ENCODE measurements at regions not wholly inside any gene's neighbourhood (a gene's known extent, or its start where the extent isn't known, plus 50 kb on each side); places are given as distances from the start of the nearest gene placed in this dataset.

- TF ChIP-seq, protein P1, sequence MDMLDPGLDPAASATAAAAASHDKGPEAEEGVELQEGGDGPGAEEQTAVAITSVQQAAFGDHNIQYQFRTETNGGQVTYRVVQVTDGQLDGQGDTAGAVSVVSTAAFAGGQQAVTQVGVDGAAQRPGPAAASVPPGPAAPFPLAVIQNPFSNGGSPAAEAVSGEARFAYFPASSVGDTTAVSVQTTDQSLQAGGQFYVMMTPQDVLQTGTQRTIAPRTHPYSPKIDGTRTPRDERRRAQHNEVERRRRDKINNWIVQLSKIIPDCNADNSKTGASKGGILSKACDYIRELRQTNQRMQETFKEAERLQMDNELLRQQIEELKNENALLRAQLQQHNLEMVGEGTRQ (IDR thresholded peaks at IDR 0.05; ENCODE audit: borderline replicate concordance, low read depth, low read length) = no peak
- TF ChIP-seq RXRA (IDR thresholded peaks at IDR 0.05; ENCODE audit: borderline replicate concordance, low read depth) = no peak
Observed at GRCh38 chr10:14399641-14400040, 68.9 kb upstream of the FRMD4A start (continued).

GRCh38 chr10:14397066-14397465, 66.3 kb upstream of the FRMD4A start:
- H3K4me3 ChIP-seq (ENCODE audit: low read depth in 2 of 2, low read length in 1 of 2) = no peak overlapping the region
- peaks cover 8% of the 10 kb centered on the region for H3F3A ChIP-seq (replicated peaks; ENCODE audit: insufficient read depth)
- no peaks in the 10 kb centered on the region for H3K27me3 ChIP-seq (ENCODE audit: insufficient read depth)
- 28% methylated on average over 9 of the region's 9 CpGs for WGBS (ENCODE audit: low lambda C conversion rate)
- peaks cover 0 to 10% of the 10 kb centered on the region in 2 experiments; a peak in 1 of 4 replicates for H3K4me1 ChIP-seq (ENCODE audit: control insufficient read depth in 1 of 2, insufficient read depth in 2 of 2, low read depth in 1 of 2, low read length in 1 of 2)
- H3K27ac ChIP-seq (ENCODE audit: low read depth in 2 of 2, low read length in 1 of 2) = peak overlapping the region in 1 of 2 experiments; percentile 75; a peak in 3 of 4 replicates
- POLR2A ChIA-PET = no interaction called here
- CTCF ChIA-PET = interaction anchor here (0.6 to 1.9 kb wide), 11 partner anchors 9 to 202 kb away, joined by 3 to 9 read pairs (median 3); no protein-coding TSS in a partner anchor
- H3K36me3 ChIP-seq (replicated peaks in 1 of 2; ENCODE audit: control insufficient read depth in 1 of 2, insufficient read depth in 2 of 2, low read length in 1 of 2) = no peaks in the 10 kb centered on the region
- no peaks in the 10 kb centered on the region for H3K9me3 ChIP-seq
- no peaks in the 10 kb centered on the region for H3K79me2 ChIP-seq (ENCODE audit: insufficient read depth)
- DNase-seq = peak; percentile 9
- H3K4me2 ChIP-seq = no peak overlapping the region
- H4K20me1 ChIP-seq (ENCODE audit: insufficient read depth) = no peaks in the 10 kb centered on the region
- peak overlapping the region; percentile 40; the same call in 1 of the 2 replicates for H3K9ac ChIP-seq
- no peak overlapping the region for H2AFZ ChIP-seq (ENCODE audit: low read depth)
- no peaks in the 10 kb centered on the region for H3K9me2 ChIP-seq
- TF ChIP-seq REST (IDR thresholded peaks at IDR 0.05; ENCODE audit: low read depth, low read length) (no peak), FOSL2 (IDR thresholded peaks at IDR 0.05; ENCODE audit: borderline replicate concordance, low read depth) (peak; percentile 82; the same call in 1 of the 2 replicates), YY1 (IDR thresholded peaks at IDR 0.05; ENCODE audit: low read depth) (peak; percentile 70; the same call in 1 of the 2 replicates), USF1 (IDR thresholded peaks at IDR 0.05; ENCODE audit: borderline replicate concordance, low read depth) (no peak), NRF1 (IDR thresholded peaks at IDR 0.05; ENCODE audit: low read depth, low read length) (no peak), MEF2A (IDR thresholded peaks at IDR 0.05; ENCODE audit: borderline replicate concordance, low read depth) (no peak), TAF1 (IDR thresholded peaks at IDR 0.05; ENCODE audit: borderline replicate concordance, low read depth, low read length) (no peak), FOXJ3 (CRISPR knock-in tag; IDR thresholded peaks at IDR 0.05) (no peak), GATA2 (CRISPR knock-in tag; IDR thresholded peaks at IDR 0.05) (no peak), EP300 (IDR thresholded peaks at IDR 0.05; ENCODE audit: borderline replicate concordance in 1 of 2, low read depth in 1 of 2, low read length in 1 of 2) (peak in 1 of 2 experiments; percentile 55; a peak in 1 of 4 replicates), SMC3 (IDR thresholded peaks at IDR 0.05; ENCODE audit: low read depth, low read length) (no peak), NFIC (IDR thresholded peaks at IDR 0.05; ENCODE audit: borderline replicate concordance) (peak; percentile 51), RXRA (IDR thresholded peaks at IDR 0.05; ENCODE audit: borderline replicate concordance, low read depth) (no peak), RCOR1 (IDR thresholded peaks at IDR 0.05; ENCODE audit: low read length) (no peak), RFX5 (IDR thresholded peaks at IDR 0.05; ENCODE audit: low read length) (no peak), EZH2phosphoT487 (IDR thresholded peaks at IDR 0.05; ENCODE audit: borderline replicate concordance, low read depth) (no peak), JUND (IDR thresholded peaks at IDR 0.05) (peak; percentile 93), GABPA (IDR thresholded peaks at IDR 0.05; ENCODE audit: low read depth) (no peak), FOXM1 (IDR thresholded peaks at IDR 0.05; ENCODE audit: low read depth) (0 out of 2 replicates have a peak, but pooled peaks have one; percentile 35), SIN3A (IDR thresholded peaks at IDR 0.05; ENCODE audit: borderline replicate concordance, low read depth, low read length) (no peak)
- TF ChIP-seq, protein P2, sequence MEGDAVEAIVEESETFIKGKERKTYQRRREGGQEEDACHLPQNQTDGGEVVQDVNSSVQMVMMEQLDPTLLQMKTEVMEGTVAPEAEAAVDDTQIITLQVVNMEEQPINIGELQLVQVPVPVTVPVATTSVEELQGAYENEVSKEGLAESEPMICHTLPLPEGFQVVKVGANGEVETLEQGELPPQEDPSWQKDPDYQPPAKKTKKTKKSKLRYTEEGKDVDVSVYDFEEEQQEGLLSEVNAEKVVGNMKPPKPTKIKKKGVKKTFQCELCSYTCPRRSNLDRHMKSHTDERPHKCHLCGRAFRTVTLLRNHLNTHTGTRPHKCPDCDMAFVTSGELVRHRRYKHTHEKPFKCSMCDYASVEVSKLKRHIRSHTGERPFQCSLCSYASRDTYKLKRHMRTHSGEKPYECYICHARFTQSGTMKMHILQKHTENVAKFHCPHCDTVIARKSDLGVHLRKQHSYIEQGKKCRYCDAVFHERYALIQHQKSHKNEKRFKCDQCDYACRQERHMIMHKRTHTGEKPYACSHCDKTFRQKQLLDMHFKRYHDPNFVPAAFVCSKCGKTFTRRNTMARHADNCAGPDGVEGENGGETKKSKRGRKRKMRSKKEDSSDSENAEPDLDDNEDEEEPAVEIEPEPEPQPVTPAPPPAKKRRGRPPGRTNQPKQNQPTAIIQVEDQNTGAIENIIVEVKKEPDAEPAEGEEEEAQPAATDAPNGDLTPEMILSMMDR (IDR thresholded peaks at IDR 0.05) = no peak
- TF ChIP-seq, protein P1 (IDR thresholded peaks at IDR 0.05; ENCODE audit: borderline replicate concordance, low read depth, low read length) = no peak
- TF ChIP-seq, protein P3, sequence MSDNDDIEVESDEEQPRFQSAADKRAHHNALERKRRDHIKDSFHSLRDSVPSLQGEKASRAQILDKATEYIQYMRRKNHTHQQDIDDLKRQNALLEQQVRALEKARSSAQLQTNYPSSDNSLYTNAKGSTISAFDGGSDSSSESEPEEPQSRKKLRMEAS (IDR thresholded peaks at IDR 0.05; ENCODE audit: low read depth) = peak; percentile 89

All from SK-N-SH (cell line).